Caco-2 (cell line): ENCODE measurements at regions not wholly inside any gene's neighbourhood (a gene's known extent, or its start where the extent isn't known, plus 50 kb on each side); places are given as distances from the start of the nearest gene placed in this dataset.

Experiments used
- BruUV-seq: library from RNA; stranded (reverse); fragments of 400-500 nt; replicated peaks from 2 replicates; lab custom pipeline; 2021; lab: Mats Ljungman, UMichigan
- CTCF ChIA-PET: fragments of 300-600 bp; sonication (Branson Sonifier 250); formaldehyde crosslinking; loops from one replicate; lab custom pipeline; 2022; ENCODE audit warnings: antibody characterized with exemption; lab: Charles Lee
- POLR2A ChIA-PET: fragments of 300-600 bp; sonication (Branson Sonifier 250); formaldehyde crosslinking; loops from one replicate; lab custom pipeline; 2022; ENCODE audit warnings: antibody characterized with exemption; lab: Charles Lee
- DNase-seq, 2 experiments: peaks; one replicate each; pipeline versions ENCODE4 v3.0.0 to v3.0.0-alpha.2; 2020 to 2022
- H3K27me3 ChIP-seq: replicated peaks from 2 replicates; pipeline ENCODE4 v1.6.0; 2011; ENCODE audit warnings: low read length; ENCODE audit not compliant: control insufficient read depth, insufficient read depth
- H3K36me3 ChIP-seq: 2 replicates; pipeline ENCODE4 v1.5.1; 2011; ENCODE audit warnings: low read length; ENCODE audit not compliant: control insufficient read depth, insufficient read depth
- H3K4me1 ChIP-seq: fragments of 250-450 bp; sonication (Bioruptor Pico); 2 replicates; pipeline ENCODE4 v1.5.1; 2020; ENCODE audit warnings: mild to moderate bottlenecking
- H3K4me3 ChIP-seq: 2 replicates; pipeline ENCODE4 v1.5.1; 2011; ENCODE audit warnings: low read depth, mild to moderate bottlenecking, control low read depth, low read length
- H3K9me3 ChIP-seq: fragments of 250-450 bp; sonication (Bioruptor Pico); 2 replicates; pipeline ENCODE4 v1.5.1; 2020; ENCODE audit warnings: mild to moderate bottlenecking, moderate library complexity
- H3K27ac Mint-ChIP-seq: one replicate; pipeline ENCODE4 v1.8.0; 2022; ENCODE audit warnings: mixed read lengths; ENCODE audit not compliant: unreplicated experiment
- H3K27me3 Mint-ChIP-seq: one replicate; pipeline ENCODE4 v1.8.0; 2022; ENCODE audit warnings: mixed read lengths; ENCODE audit not compliant: insufficient read depth, unreplicated experiment
- H3K36me3 Mint-ChIP-seq: one replicate; pipeline ENCODE4 v1.8.0; 2022; ENCODE audit warnings: mild to moderate bottlenecking, mixed read lengths; ENCODE audit not compliant: insufficient read depth, unreplicated experiment
- H3K4me1 Mint-ChIP-seq: one replicate; pipeline ENCODE4 v1.8.0; 2022; ENCODE audit warnings: low read depth, mixed read lengths; ENCODE audit not compliant: unreplicated experiment
- H3K4me3 Mint-ChIP-seq: one replicate; pipeline ENCODE4 v1.8.0; 2022; ENCODE audit warnings: mild to moderate bottlenecking, moderate library complexity, mixed read lengths; ENCODE audit not compliant: unreplicated experiment
- H3K9me3 Mint-ChIP-seq: one replicate; pipeline ENCODE4 v1.8.0; 2022; ENCODE audit warnings: mixed read lengths; ENCODE audit not compliant: unreplicated experiment
- intact Hi-C: fragments of 100-400 bp; cut with micrococcal nuclease; formaldehyde crosslinking; loops from one replicate; pipeline ENCODE4 v1.10.0; 2022; ENCODE audit not compliant: unreplicated experiment
- TF ChIP-seq, protein P1 (sequence below), 2 experiments: fragments of 200-600 bp in 1 of 2; IDR thresholded peaks; 1 replicate in 1 of 2; 2 replicates in 1 of 2; pipeline versions ENCODE4 v1.5.1 to v1.8.0; 2011 to 2022; ENCODE audit warnings: antibody characterized with exemption in 1 of 2, control low read depth in 1 of 2, inconsistent platforms in 1 of 2, low read depth in 1 of 2, low read length in 1 of 2, mild to moderate bottlenecking in 1 of 2, moderate library complexity in 1 of 2; ENCODE audit not compliant: insufficient read depth in 1 of 2, severe bottlenecking in 1 of 2, unreplicated experiment in 1 of 2

DNA sequence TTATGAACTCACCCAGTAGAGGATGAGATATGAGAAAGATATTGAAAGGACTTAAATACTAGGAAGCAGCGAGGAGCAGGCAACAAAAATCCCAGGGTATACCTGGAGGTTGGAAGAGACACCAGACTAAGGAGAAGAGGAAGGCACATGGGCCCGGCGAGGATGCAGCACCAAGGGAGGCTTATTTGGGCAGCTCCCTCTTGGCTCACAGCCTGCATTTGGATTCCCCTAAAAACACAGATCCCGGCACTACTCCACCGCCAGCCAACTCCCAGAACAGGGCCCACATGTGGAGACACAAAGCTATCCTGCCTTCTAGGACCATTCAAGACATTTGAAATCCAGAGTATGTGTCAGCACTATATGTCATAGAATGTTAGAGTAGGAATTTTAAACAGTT lies 199.8 kb upstream of the FBXL7 start:
- TF ChIP-seq, protein P1, sequence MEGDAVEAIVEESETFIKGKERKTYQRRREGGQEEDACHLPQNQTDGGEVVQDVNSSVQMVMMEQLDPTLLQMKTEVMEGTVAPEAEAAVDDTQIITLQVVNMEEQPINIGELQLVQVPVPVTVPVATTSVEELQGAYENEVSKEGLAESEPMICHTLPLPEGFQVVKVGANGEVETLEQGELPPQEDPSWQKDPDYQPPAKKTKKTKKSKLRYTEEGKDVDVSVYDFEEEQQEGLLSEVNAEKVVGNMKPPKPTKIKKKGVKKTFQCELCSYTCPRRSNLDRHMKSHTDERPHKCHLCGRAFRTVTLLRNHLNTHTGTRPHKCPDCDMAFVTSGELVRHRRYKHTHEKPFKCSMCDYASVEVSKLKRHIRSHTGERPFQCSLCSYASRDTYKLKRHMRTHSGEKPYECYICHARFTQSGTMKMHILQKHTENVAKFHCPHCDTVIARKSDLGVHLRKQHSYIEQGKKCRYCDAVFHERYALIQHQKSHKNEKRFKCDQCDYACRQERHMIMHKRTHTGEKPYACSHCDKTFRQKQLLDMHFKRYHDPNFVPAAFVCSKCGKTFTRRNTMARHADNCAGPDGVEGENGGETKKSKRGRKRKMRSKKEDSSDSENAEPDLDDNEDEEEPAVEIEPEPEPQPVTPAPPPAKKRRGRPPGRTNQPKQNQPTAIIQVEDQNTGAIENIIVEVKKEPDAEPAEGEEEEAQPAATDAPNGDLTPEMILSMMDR (IDR thresholded peaks at IDR 0.05; ENCODE audit: insufficient read depth in 1 of 2, low read depth in 1 of 2, low read length in 1 of 2, severe bottlenecking in 1 of 2, unreplicated experiment in 1 of 2) = no peak
- Mint-ChIP-seq H3K36me3 (no peaks in the 10 kb centered on the region), H3K27me3 (peaks cover 4% of the 10 kb centered on the region), H3K9me3 (no peaks in the 10 kb centered on the region), H3K27ac (no peak overlapping the region), H3K4me3 (no peak overlapping the region), H3K4me1 (peaks cover 12% of the 10 kb centered on the region)
- no TSS peak for BruUV-seq
- Histone ChIP-seq H3K4me1 (peaks cover 12% of the 10 kb centered on the region; the same call in 1 of the 2 replicates), H3K4me3 (no peak overlapping the region), H3K9me3 (no peaks in the 10 kb centered on the region), H3K27me3 (no peaks in the 10 kb centered on the region), H3K36me3 (no peaks in the 10 kb centered on the region)
- ChIA-PET POLR2A (no interaction called here), CTCF (no interaction called here)
- DNase-seq = no peak
- intact Hi-C loops = no loop called here

DNA sequence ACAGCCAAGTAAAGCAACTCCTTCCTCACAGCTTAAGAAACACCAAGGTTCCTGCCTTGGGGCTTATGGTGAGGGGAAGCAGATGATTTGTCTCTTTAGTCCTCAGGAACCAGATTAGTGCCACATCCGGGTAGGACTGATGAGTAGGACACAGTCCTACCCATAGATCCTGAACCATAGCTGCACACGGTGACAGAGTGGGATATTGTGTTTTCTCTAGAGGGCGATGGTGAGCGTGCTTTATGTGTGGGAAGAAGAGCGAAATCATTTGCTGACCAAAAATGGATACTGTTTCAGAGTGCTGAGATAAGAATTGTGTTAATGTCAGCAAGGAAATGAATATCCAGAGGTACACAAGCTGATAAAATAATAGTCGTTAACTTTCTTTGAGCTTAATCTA lies 209.0 kb upstream of the FBXL7 start:
- Mint-ChIP-seq H3K36me3 (no peaks in the 10 kb centered on the region), H3K9me3 (peaks cover 17% of the 10 kb centered on the region), H3K4me3 (no peak overlapping the region), H3K27me3 (peaks cover 1% of the 10 kb centered on the region), H3K4me1 (no peaks in the 10 kb centered on the region), H3K27ac (no peak overlapping the region)
- Histone ChIP-seq H3K27me3 (no peaks in the 10 kb centered on the region), H3K9me3 (no peaks in the 10 kb centered on the region), H3K4me3 (no peak overlapping the region), H3K36me3 (no peaks in the 10 kb centered on the region), H3K4me1 (no peaks in the 10 kb centered on the region)
- TF ChIP-seq, protein P1 (IDR thresholded peaks at IDR 0.05; ENCODE audit: insufficient read depth in 1 of 2, low read depth in 1 of 2, low read length in 1 of 2, severe bottlenecking in 1 of 2, unreplicated experiment in 1 of 2) = no peak
- intact Hi-C loops = no loop called here
- no peak for DNase-seq
- ChIA-PET CTCF (no interaction called here), POLR2A (no interaction called here)
- BruUV-seq = no TSS peak

DNA sequence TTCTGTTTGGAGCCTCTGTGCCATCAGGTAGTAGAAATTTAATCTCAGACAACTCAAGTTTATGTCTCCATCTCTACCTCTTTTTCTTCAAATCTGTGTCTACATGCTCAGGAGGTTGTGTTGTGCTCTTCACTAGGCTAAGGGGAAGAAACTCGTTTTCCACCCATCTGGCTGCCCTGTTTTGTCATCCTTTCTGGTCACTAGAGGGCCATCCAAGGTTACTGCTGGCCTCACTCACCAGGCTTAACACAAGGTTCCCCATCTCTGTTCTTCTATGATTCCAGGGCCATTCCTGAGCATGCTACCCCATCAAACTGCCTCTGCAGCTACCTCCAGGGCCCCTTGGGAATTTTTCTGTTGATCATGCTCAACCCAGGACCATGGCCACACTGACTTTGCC lies 213.3 kb upstream of the FBXL7 start:
- intact Hi-C loops = loop anchor here (5.0 kb wide), 1 partner anchor 711 kb away; no protein-coding TSS in a partner anchor
- Mint-ChIP-seq H3K4me1 (no peaks in the 10 kb centered on the region), H3K36me3 (no peaks in the 10 kb centered on the region), H3K27me3 (peaks cover 8% of the 10 kb centered on the region), H3K4me3 (no peak overlapping the region), H3K27ac (no peak overlapping the region), H3K9me3 (no peaks in the 10 kb centered on the region)
- TF ChIP-seq, protein P1 (IDR thresholded peaks at IDR 0.05; ENCODE audit: insufficient read depth in 1 of 2, low read depth in 1 of 2, low read length in 1 of 2, severe bottlenecking in 1 of 2, unreplicated experiment in 1 of 2) = peak in 1 of 2 experiments; percentile 13
- ChIA-PET CTCF (no interaction called here), POLR2A (no interaction called here)
- no peaks in the 10 kb centered on the region for H3K4me1 ChIP-seq
- no peaks in the 10 kb centered on the region for H3K27me3 ChIP-seq
- no peak overlapping the region for H3K4me3 ChIP-seq
- no TSS peak for BruUV-seq
- DNase-seq = peak in 1 of 2 experiments; percentile 17
- H3K9me3 ChIP-seq = no peaks in the 10 kb centered on the region
- H3K36me3 ChIP-seq = no peaks in the 10 kb centered on the region
